GM23338 (cell line): ENCODE measurements at regions not wholly inside any gene's neighbourhood (a gene's known extent, or its start where the extent isn't known, plus 50 kb on each side); places are given as distances from the start of the nearest gene placed in this dataset.

Experiments
- CREB1 ChIP-seq: fragments of 250-450 bp; sonication (Bioruptor Pico); IDR thresholded peaks from 2 replicates; pipeline ENCODE4 v1.5.0; 2020; ENCODE audit warnings: low read depth, mild to moderate bottlenecking, moderate library complexity
- CTCF ChIP-seq, 2 experiments: fragments of 200-600 bp in 1 of 2; sonication (generic) in 1 of 2; conservative IDR thresholded peaks; 2 replicates each; pipeline versions ENCODE4 v1.5.1 to v1.6.1; 2016 to 2017; ENCODE audit warnings: antibody characterized with exemption in 2 of 2, low read depth in 2 of 2, mild to moderate bottlenecking in 2 of 2, moderate library complexity in 1 of 2
- EZH2 ChIP-seq: fragments of 200-600 bp; sonication (generic); IDR thresholded peaks from one replicate; pipeline ENCODE4 v1.8.0; 2017; ENCODE audit warnings: antibody characterized with exemption, mild to moderate bottlenecking, low read depth; ENCODE audit not compliant: unreplicated experiment
- EZH2phosphoT487 ChIP-seq: fragments of 200-600 bp; sonication (generic); IDR thresholded peaks from one replicate; pipeline ENCODE4 v1.8.1; 2018; ENCODE audit warnings: antibody characterized with exemption; ENCODE audit not compliant: unreplicated experiment
- JUNB ChIP-seq: IDR thresholded peaks from one replicate; pipeline ENCODE4 v1.6.1; 2016; ENCODE audit warnings: antibody characterized with exemption; ENCODE audit not compliant: unreplicated experiment
- NANOG ChIP-seq: IDR thresholded peaks from 2 replicates; pipeline ENCODE4 v1.6.1; 2016; ENCODE audit warnings: antibody characterized with exemption, borderline replicate concordance
- POLR2AphosphoS5 ChIP-seq: IDR thresholded peaks from 2 replicates; pipeline ENCODE4 v1.6.1; 2016; ENCODE audit warnings: antibody characterized with exemption, low read depth
- REST ChIP-seq: IDR thresholded peaks from one replicate; pipeline ENCODE4 v1.6.1; 2018; ENCODE audit warnings: antibody characterized with exemption; ENCODE audit not compliant: unreplicated experiment
- ZNF114 ChIP-seq: fragments of 250-450 bp; sonication (Bioruptor Pico); IDR thresholded peaks from 2 replicates; pipeline ENCODE4 v1.5.0; 2020; ENCODE audit warnings: mild to moderate bottlenecking, moderate library complexity
- ZNF331 ChIP-seq: fragments of 250-450 bp; sonication (Bioruptor Pico); IDR thresholded peaks from 2 replicates; pipeline ENCODE4 v1.5.0; 2020; ENCODE audit warnings: low read depth, mild to moderate bottlenecking, moderate library complexity

GRCh38 chr16:14013145-14013570 is 58.0 kb upstream of the MRTFB start:
- TF ChIP-seq ZNF331 (CRISPR knock-in tag) (no peak), CTCF (conservative IDR thresholded peaks at IDR 0.05; ENCODE audit: low read depth in 2 of 2) (no peak), REST (no peak), EZH2 (no peak), ZNF114 (CRISPR knock-in tag) (no peak), POLR2AphosphoS5 (no peak), NANOG (no peak), EZH2phosphoT487 (no peak), JUNB (no peak), CREB1 (CRISPR knock-in tag) (no peak)
